ENCODE measurements at regions not wholly inside any gene's neighbourhood (a gene's known extent, or its start where the extent isn't known, plus 50 kb on each side); places are given as distances from the start of the nearest gene placed in this dataset.

GRCh38 chr2:128380961-128381938 is 62.6 kb upstream of the HS6ST1 start:
- DNase-seq = no peak

- no peak for DNase-seq
Observed at GRCh38 chr2:128384446-128384845, 65.8 kb upstream of the HS6ST1 start.

GRCh38 chr2:128384956-128385355 is 66.3 kb upstream of the HS6ST1 start:
- DNase-seq = no peak

GRCh38 chr2:128385365-128385764 is 66.7 kb upstream of the HS6ST1 start:
- no peak for DNase-seq

- DNase-seq = no peak
Observed at GRCh38 chr2:128386066-128386465, 67.4 kb upstream of the HS6ST1 start.

GRCh38 chr2:128388499-128388941 is 69.9 kb upstream of the HS6ST1 start:
- DNase-seq = peak; percentile 34

- no peak for DNase-seq
Observed at GRCh38 chr2:128389388-128390086, 70.9 kb upstream of the HS6ST1 start.

GRCh38 chr2:128390256-128390990 is 71.8 kb upstream of the HS6ST1 start:
- no peak for DNase-seq

- no peak for DNase-seq
Observed at GRCh38 chr2:128390991-128391630, 72.4 kb upstream of the HS6ST1 start.

- no peak for DNase-seq
Observed at GRCh38 chr2:128391679-128392078, 73.0 kb upstream of the HS6ST1 start.

GRCh38 chr2:128392207-128392606 is 73.5 kb upstream of the HS6ST1 start:
- DNase-seq = no peak

GRCh38 chr2:128394007-128394730 is 75.5 kb upstream of the HS6ST1 start:
- no peak for DNase-seq

- DNase-seq = no peak
Observed at GRCh38 chr2:128395196-128395595, 76.5 kb upstream of the HS6ST1 start.

- peak; percentile 77 for DNase-seq
Observed at GRCh38 chr2:128395640-128396499, 77.2 kb upstream of the HS6ST1 start.

GRCh38 chr2:128396500-128396891 is 77.8 kb upstream of the HS6ST1 start:
- peak; percentile 71 for DNase-seq

- DNase-seq = peak; percentile 58
Observed at GRCh38 chr2:128396946-128397345, 78.3 kb upstream of the HS6ST1 start.

GRCh38 chr2:128399256-128399655 is 80.6 kb upstream of the HS6ST1 start:
- DNase-seq = no peak

- no peak for DNase-seq
Observed at GRCh38 chr2:128399690-128400291, 81.1 kb upstream of the HS6ST1 start.

GRCh38 chr2:128401680-128402079 is 83.0 kb upstream of the HS6ST1 start:
- no peak for DNase-seq

- no peak for DNase-seq
Observed at GRCh38 chr2:128402911-128403670, 84.4 kb upstream of the HS6ST1 start.
